Right lobe of liver (tissue), 6 donors: ENCODE measurements at regions not wholly inside any gene's neighbourhood (a gene's known extent, or its start where the extent isn't known, plus 50 kb on each side); places are given as distances from the start of the nearest gene placed in this dataset.

Experiments used
- ATAC-seq, 4 donors: fragments of 200-7000 bp; cut with Tn5 transposase; one replicate each; pipeline ENCODE4 v1.9.1; 2020; ENCODE audit warnings: mild to moderate bottlenecking in 4 of 4, moderate library complexity in 4 of 4
- DNase-seq, 3 donors: peaks; one replicate each; pipeline ENCODE4 v3.0.0-alpha.2; 2020
- H3K27ac ChIP-seq, 3 donors: fragments of 200-600 bp; one replicate each; pipeline ENCODE4 v1.8.0; 2022
- H3K27me3 ChIP-seq, 2 donors: fragments of 200-600 bp; one replicate each; pipeline ENCODE4 v1.8.0; 2022
- H3K36me3 ChIP-seq, 4 donors: fragments of 200-600 bp; sonication (generic) in 1 of 4; one replicate each; pipeline versions ENCODE4 v1.5.1 to v1.8.0; 2017 to 2022; ENCODE audit warnings: control low read depth in 1 of 4
- H3K4me1 ChIP-seq, 4 donors: fragments of 200-600 bp; sonication (generic) in 1 of 4; one replicate each; pipeline versions ENCODE4 v1.5.1 to v1.8.0; 2017 to 2022; ENCODE audit warnings: control low read depth in 1 of 4
- H3K4me3 ChIP-seq, 3 donors: fragments of 200-600 bp; one replicate each; pipeline ENCODE4 v1.8.0; 2022
- H3K9me3 ChIP-seq, 4 donors: fragments of 200-600 bp; sonication (generic) in 1 of 4; one replicate each; pipeline versions ENCODE4 v1.5.1 to v1.8.0; 2017 to 2022; ENCODE audit warnings: control low read depth in 1 of 4
- POLR2A ChIP-seq: fragments of 450-650 bp; IDR thresholded peaks from one replicate; pipeline ENCODE4 v1.6.1; 2017; ENCODE audit warnings: antibody characterized with exemption, mild to moderate bottlenecking
- WGBS: methylation state at CpG from one replicate; pipeline ENCODE4 v1.1.6; 2018; ENCODE audit warnings: low coverage, low lambda C conversion rate; ENCODE audit not compliant: insufficient coverage; ENCODE audit errors: missing lambda C conversion rate; 5-methylcytosine and 5-hydroxymethylcytosine counted together
- intact Hi-C, 2 donors: fragments of 100-400 bp; cut with DNase I; formaldehyde crosslinking; loops; one replicate each; pipeline versions ENCODE4 v1.11.2 to v1.14.1; 2022
- TF ChIP-seq, protein P1 (sequence below), 4 donors: fragments of 200-600 bp in 3 of 4; fragments of 450-650 bp in 1 of 4; IDR thresholded peaks; one replicate each; pipeline versions ENCODE4 v1.5.1 to v1.8.0; 2016 to 2022; ENCODE audit warnings: antibody characterized with exemption in 4 of 4, mild to moderate bottlenecking in 2 of 4
- donor health status: DM: no; HTN: yes; CAD: no.
- donor health status: DM: no; HTN: no; CAD: no.
- donor health status: DM: no; HTN: no; CAD: no.
- donor health status: DM: no; HTN: yes; CAD: no.
- donor health status: DM: no; HTN: yes; CAD: no.

DNA sequence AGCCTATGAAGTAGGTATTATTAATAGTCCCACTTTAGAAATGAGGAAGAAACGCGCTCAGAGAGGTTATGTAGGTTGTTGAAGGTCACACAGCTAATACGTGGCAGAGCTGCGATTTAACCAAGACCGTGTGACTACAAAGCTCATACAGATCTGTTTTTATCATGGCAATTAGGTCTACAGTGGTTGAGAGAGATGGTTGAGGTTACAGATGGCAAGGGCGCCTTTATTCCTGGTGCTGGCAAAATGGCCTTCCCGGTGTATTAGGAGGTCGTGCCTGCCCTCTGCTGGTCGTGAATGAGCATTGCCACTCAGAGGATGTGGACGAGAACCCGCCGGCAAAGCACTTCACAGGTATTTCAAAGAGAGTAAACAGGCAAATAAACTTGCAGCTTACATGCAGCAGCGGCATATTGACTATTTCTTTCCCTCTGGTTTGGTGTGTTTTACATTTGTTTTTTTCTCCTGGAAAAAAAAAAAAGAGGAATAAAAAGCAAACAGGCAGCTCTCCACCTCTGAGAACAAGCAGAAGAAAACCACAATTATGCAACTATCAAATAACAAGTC is 65.3 kb upstream of the EGFLAM start:
- Histone ChIP-seq H3K4me3 (no peak overlapping the region), H3K36me3 (no peaks in the 10 kb centered on the region), H3K9me3 (no peaks in the 10 kb centered on the region), H3K27ac (no peak overlapping the region), H3K4me1 (no peaks in the 10 kb centered on the region), H3K27me3 (no peaks in the 10 kb centered on the region)
- DNase-seq (peak; percentile 66 to 76 (median 74)), ATAC-seq (peak; percentile 94 to 99 (median 97))
- WGBS, result 21% methylated on average over 10 of the region's 13 CpGs
- TF ChIP-seq POLR2A, result no peak
- TF ChIP-seq, protein P1, sequence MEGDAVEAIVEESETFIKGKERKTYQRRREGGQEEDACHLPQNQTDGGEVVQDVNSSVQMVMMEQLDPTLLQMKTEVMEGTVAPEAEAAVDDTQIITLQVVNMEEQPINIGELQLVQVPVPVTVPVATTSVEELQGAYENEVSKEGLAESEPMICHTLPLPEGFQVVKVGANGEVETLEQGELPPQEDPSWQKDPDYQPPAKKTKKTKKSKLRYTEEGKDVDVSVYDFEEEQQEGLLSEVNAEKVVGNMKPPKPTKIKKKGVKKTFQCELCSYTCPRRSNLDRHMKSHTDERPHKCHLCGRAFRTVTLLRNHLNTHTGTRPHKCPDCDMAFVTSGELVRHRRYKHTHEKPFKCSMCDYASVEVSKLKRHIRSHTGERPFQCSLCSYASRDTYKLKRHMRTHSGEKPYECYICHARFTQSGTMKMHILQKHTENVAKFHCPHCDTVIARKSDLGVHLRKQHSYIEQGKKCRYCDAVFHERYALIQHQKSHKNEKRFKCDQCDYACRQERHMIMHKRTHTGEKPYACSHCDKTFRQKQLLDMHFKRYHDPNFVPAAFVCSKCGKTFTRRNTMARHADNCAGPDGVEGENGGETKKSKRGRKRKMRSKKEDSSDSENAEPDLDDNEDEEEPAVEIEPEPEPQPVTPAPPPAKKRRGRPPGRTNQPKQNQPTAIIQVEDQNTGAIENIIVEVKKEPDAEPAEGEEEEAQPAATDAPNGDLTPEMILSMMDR (IDR thresholded peaks at IDR 0.05), result peak; percentile 88 to 92 (median 90)
- intact Hi-C loops, result loop anchor here in 1 of 2 donors (5.0 kb wide), 1 partner anchor 356 kb away; no protein-coding TSS in a partner anchor

DNA sequence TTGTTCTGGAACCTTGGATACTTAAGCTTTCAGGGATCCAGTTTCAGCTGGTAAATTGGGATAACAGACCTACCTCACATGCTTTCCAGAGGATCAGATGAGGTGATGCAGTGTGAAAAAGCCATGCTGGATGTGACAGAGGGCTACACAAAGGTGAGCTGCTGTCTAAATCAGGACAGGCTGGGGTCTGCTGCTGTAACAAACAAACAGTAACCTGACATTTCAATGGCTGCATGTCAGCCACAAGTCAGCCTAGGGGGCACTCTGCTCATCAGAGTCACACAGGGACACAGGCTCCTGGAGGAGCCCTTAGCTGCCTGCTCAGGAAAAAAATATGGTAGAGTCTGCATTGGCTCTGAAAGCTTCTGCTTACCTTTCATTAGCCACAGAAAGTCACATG is 66.7 kb upstream of the EGFLAM start:
- Histone ChIP-seq H3K9me3 (no peaks in the 10 kb centered on the region), H3K27ac (no peak overlapping the region), H3K27me3 (no peaks in the 10 kb centered on the region), H3K4me3 (no peak overlapping the region), H3K36me3 (no peaks in the 10 kb centered on the region), H3K4me1 (no peaks in the 10 kb centered on the region)
- DNase-seq (no peak), ATAC-seq (no peak)
- TF ChIP-seq, protein P1 (IDR thresholded peaks at IDR 0.05), result no peak
- no peak for TF ChIP-seq POLR2A
- intact Hi-C loops, result loop anchor here in 1 of 2 donors (5.0 kb wide), 1 partner anchor 354 kb away; no protein-coding TSS in a partner anchor

- Histone ChIP-seq H3K9me3 (no peaks in the 10 kb centered on the region), H3K4me3 (no peak overlapping the region), H3K27me3 (no peaks in the 10 kb centered on the region), H3K4me1 (no peaks in the 10 kb centered on the region), H3K27ac (no peak overlapping the region), H3K36me3 (no peaks in the 10 kb centered on the region)
- no peak for DNase-seq
- 83% methylated on average over 12 of the region's 12 CpGs for WGBS
- TF ChIP-seq POLR2A, result no peak
- TF ChIP-seq, protein P1 (IDR thresholded peaks at IDR 0.05), result no peak
- no peak for ATAC-seq
- intact Hi-C loops, result loop anchor here in 1 of 2 donors (5.0 kb wide), 1 partner anchor 353 kb away; no protein-coding TSS in a partner anchor
Measured at GRCh38 chr5:38190111-38190510, 68.2 kb upstream of the EGFLAM start.

DNA sequence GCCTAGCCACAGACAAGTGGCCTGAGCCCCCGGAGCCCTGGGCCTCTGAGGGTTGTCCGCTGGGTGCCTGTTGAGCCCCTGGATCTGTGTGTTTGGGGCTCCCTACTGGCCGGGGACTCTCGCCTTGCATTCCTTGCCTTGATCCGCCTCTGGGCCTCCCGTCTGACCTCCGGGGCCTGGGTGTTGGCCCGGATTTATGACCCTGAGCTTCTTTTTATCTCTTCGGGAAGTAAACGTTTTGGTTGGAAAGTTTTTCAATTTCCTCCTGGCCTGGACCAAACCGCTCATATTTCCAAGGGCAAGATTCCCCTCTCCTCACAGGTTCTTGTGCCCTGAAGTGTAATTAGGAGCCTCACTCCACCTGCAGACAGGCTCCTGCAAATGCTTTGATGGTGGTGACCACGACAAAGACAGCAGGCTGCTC is 69.3 kb upstream of the EGFLAM start:
- Histone ChIP-seq H3K9me3 (no peaks in the 10 kb centered on the region), H3K27ac (no peak overlapping the region), H3K27me3 (no peaks in the 10 kb centered on the region), H3K4me1 (no peaks in the 10 kb centered on the region), H3K36me3 (no peaks in the 10 kb centered on the region), H3K4me3 (no peak overlapping the region)
- intact Hi-C loops, result no loop called here
- TF ChIP-seq POLR2A, result no peak
- TF ChIP-seq, protein P1 (IDR thresholded peaks at IDR 0.05), result no peak
- ATAC-seq, result no peak
- no peak for DNase-seq
- WGBS, result 46% methylated on average over 5 of the region's 12 CpGs
